Progenitor cell of endocrine pancreas (in vitro differentiated cells): ENCODE measurements at regions not wholly inside any gene's neighbourhood (a gene's known extent, or its start where the extent isn't known, plus 50 kb on each side); places are given as distances from the start of the nearest gene placed in this dataset.

Experiments
- DNase-seq: peaks from one replicate; pipeline ENCODE4 v3.0.0; 2021; ENCODE audit warnings: low spot score; ENCODE audit not compliant: unreplicated experiment
- H3K27ac Mint-ChIP-seq: 2 replicates; pipeline ENCODE4 v1.8.0; 2021; ENCODE audit warnings: mild to moderate bottlenecking, moderate library complexity, mixed read lengths
- H3K27me3 Mint-ChIP-seq: 2 replicates; pipeline ENCODE4 v1.8.0; 2021; ENCODE audit warnings: mixed read lengths
- H3K36me3 Mint-ChIP-seq: 2 replicates; pipeline ENCODE4 v1.8.0; 2022; ENCODE audit warnings: mixed read lengths; ENCODE audit not compliant: insufficient read depth
- H3K4me1 Mint-ChIP-seq: 2 replicates; pipeline ENCODE4 v1.8.0; 2021; ENCODE audit warnings: low read depth, mixed read lengths
- H3K4me3 Mint-ChIP-seq: 2 replicates; pipeline ENCODE4 v1.8.0; 2021; ENCODE audit warnings: low read depth, mild to moderate bottlenecking, moderate library complexity, mixed read lengths
- H3K9me3 Mint-ChIP-seq: 2 replicates; pipeline ENCODE4 v1.8.0; 2021; ENCODE audit warnings: low read depth, mixed read lengths
- TF ChIP-seq, protein P1 (sequence below): fragments of 200-600 bp; sonication (generic); IDR thresholded peaks from one replicate; pipeline ENCODE4 v1.5.0; 2021; ENCODE audit warnings: antibody characterized with exemption, mild to moderate bottlenecking; ENCODE audit not compliant: unreplicated experiment

DNA sequence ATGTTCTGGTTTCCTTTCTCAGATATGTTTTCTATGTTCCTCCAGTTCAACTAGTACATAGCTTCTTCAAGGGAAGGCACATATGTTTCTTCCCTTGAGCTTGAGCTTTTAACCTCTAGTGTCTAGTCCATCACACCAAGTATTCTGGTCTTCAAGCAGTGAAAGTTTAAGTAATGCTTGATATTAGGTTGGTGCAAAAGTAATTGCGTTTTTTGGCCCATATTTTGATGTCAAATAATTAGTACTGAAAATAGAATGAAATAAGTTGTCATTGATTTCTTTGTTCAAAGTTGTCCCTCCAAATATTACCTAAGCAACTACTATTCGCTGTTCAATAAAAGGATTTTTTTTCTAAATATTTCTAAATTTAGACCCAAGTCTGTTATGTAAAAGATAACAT lies 146.7 kb upstream of the TSC22D2 start:
- no peaks in the 10 kb centered on the region for H3K36me3 Mint-ChIP-seq
- DNase-seq, result no peak
- no peak overlapping the region for H3K27ac Mint-ChIP-seq
- H3K27me3 Mint-ChIP-seq, result no peaks in the 10 kb centered on the region
- TF ChIP-seq, protein P1, sequence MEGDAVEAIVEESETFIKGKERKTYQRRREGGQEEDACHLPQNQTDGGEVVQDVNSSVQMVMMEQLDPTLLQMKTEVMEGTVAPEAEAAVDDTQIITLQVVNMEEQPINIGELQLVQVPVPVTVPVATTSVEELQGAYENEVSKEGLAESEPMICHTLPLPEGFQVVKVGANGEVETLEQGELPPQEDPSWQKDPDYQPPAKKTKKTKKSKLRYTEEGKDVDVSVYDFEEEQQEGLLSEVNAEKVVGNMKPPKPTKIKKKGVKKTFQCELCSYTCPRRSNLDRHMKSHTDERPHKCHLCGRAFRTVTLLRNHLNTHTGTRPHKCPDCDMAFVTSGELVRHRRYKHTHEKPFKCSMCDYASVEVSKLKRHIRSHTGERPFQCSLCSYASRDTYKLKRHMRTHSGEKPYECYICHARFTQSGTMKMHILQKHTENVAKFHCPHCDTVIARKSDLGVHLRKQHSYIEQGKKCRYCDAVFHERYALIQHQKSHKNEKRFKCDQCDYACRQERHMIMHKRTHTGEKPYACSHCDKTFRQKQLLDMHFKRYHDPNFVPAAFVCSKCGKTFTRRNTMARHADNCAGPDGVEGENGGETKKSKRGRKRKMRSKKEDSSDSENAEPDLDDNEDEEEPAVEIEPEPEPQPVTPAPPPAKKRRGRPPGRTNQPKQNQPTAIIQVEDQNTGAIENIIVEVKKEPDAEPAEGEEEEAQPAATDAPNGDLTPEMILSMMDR, result no peak
- no peaks in the 10 kb centered on the region for H3K4me1 Mint-ChIP-seq
- H3K4me3 Mint-ChIP-seq, result no peak overlapping the region
- no peaks in the 10 kb centered on the region for H3K9me3 Mint-ChIP-seq

DNA sequence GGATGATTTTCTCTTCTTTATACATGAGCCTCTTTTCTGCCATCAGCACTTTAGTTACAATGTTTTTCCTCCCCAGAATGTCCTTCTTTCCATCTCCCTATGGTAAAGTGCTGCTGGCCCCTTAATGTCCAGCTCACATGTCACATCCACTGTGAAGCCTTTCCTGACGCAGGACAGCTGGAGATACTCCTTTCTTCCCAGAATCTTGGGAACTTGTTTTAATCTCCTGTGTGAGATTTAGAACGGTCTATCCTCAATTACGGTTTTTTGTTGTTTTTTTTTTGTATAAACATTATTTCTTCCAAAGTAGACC lies 147.7 kb upstream of the TSC22D2 start:
- H3K27ac Mint-ChIP-seq, result no peak overlapping the region
- H3K4me1 Mint-ChIP-seq, result peaks cover 7% of the 10 kb centered on the region
- no peaks in the 10 kb centered on the region for H3K36me3 Mint-ChIP-seq
- H3K27me3 Mint-ChIP-seq, result no peaks in the 10 kb centered on the region
- TF ChIP-seq, protein P1, result no peak
- H3K4me3 Mint-ChIP-seq, result no peak overlapping the region
- no peak for DNase-seq
- H3K9me3 Mint-ChIP-seq, result no peaks in the 10 kb centered on the region

DNA sequence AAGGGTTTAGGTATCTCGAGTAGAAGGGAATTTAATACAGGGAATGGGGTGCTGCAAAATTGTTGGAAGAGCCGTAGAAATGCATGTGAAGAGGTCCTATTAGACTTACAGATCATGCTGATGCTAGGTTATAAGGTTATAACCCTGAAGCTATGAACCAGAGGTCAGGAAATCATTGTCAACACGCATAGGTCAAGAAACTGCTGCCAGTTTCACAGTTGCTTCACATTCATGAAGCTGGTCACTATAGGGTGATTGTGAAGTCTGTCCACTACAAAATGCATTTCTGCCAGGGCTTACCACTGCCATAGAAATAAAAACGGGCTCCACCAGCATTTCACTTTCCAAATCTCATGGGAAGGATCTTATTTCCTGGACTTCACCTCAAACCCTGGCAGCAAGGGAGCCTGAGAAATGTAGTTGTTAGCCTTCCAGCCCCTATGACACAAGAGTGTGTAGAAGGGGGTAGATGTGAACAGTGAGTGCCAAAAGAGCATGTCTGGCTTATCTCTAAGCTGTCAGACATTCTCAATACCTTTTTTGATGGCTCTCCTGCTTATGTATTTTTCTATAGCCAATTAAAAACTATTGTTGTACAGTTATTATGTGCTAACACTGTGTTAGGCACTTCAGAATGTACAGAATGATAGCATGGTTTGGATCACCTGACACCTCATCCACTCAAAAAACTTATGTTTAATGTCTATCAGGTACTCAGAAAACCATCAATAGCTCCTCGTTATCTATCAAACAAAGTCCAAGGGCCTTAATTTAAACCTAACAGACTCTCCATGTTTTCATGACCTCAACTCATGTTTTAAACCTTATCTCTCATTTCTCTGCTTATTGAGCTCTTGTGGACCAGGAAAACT lies 148.3 kb upstream of the TSC22D2 start:
- H3K36me3 Mint-ChIP-seq, result no peaks in the 10 kb centered on the region
- TF ChIP-seq, protein P1, result no peak
- H3K4me3 Mint-ChIP-seq, result no peak overlapping the region
- no peaks in the 10 kb centered on the region for H3K27me3 Mint-ChIP-seq
- peaks cover 9% of the 10 kb centered on the region for H3K4me1 Mint-ChIP-seq
- no peaks in the 10 kb centered on the region for H3K9me3 Mint-ChIP-seq
- H3K27ac Mint-ChIP-seq, result no peak overlapping the region
- DNase-seq, result no peak

DNA sequence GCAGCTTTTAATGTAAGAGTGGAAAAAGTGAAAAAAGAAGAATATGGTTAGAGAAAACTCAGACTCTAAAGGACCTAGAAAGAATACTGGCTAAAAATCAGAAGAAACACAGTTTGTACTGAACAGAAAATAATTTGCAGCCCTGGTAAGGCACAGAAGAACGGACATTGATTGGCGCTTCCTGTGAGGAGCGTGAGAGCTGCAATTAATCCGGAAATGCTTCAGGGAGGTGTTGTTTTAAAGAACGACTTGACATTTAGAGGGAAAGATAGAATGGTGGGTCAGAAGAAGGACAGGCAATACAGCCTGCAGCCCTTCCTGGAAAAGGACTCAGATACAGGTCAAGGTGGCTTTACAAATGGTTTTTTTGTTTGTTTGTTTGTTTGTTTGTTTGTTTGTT lies 151.3 kb upstream of the TSC22D2 start:
- no peak overlapping the region for H3K4me3 Mint-ChIP-seq
- no peak for DNase-seq
- no peaks in the 10 kb centered on the region for H3K36me3 Mint-ChIP-seq
- TF ChIP-seq, protein P1, result no peak
- H3K27ac Mint-ChIP-seq, result no peak overlapping the region
- H3K27me3 Mint-ChIP-seq, result no peaks in the 10 kb centered on the region
- H3K4me1 Mint-ChIP-seq, result peaks cover 17% of the 10 kb centered on the region
- no peaks in the 10 kb centered on the region for H3K9me3 Mint-ChIP-seq

DNA sequence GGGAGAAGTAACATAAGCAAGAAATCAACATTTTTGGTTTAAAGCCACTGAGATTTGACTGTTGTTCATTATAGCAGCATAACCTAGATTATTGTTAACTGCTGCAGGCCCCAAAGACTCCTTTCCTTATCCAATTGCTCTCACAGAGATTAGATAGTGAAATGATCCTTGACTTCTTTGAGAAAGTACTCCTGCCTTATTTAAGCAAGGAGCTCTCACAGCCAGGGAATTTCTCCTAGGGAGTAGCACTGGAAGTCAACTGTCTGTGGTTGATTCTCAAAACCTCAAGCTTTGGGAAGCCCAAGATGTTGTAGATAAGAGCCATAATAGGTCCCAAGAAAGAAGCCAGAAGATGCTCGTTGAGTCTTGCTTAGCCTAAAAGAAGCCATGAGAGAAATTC lies 151.8 kb upstream of the TSC22D2 start:
- Mint-ChIP-seq H3K27me3 (no peaks in the 10 kb centered on the region), H3K4me1 (peaks cover 21% of the 10 kb centered on the region), H3K4me3 (no peak overlapping the region), H3K27ac (no peak overlapping the region), H3K36me3 (no peaks in the 10 kb centered on the region), H3K9me3 (no peaks in the 10 kb centered on the region)
- TF ChIP-seq, protein P1, result no peak
- DNase-seq, result no peak
